H1 (cell line): ENCODE measurements at regions not wholly inside any gene's neighbourhood (a gene's known extent, or its start where the extent isn't known, plus 50 kb on each side); places are given as distances from the start of the nearest gene placed in this dataset.

Experiments used
- CTCF ChIA-PET: fragments of 300-600 bp; sonication (Branson Sonifier 250); formaldehyde crosslinking; loops from one replicate; lab custom pipeline; 2021; ENCODE audit not compliant: partially characterized antibody; lab: Charles Lee
- POLR2A ChIA-PET: fragments of 300-600 bp; sonication (Branson Sonifier 250); formaldehyde crosslinking; loops from one replicate; lab custom pipeline; 2021; ENCODE audit warnings: inconsistent platforms; ENCODE audit not compliant: partially characterized antibody; lab: Charles Lee
- DNase-seq, 2 experiments: peaks; one replicate each; pipeline versions ENCODE4 v3.0.0 to v3.0.0-alpha.2; 2010 to 2022; ENCODE audit warnings: low spot score in 2 of 2, low read depth in 1 of 2, mixed read lengths in 1 of 2
- FAIRE-seq: peaks from 2 replicates; lab custom pipeline; 2011; peaks lifted over from hg19 to GRCh38; lab: Jason Lieb, UNC
- H2AFZ ChIP-seq: 2 replicates; pipeline ENCODE4 v1.8.1; 2012; ENCODE audit warnings: low read length, inconsistent platforms
- H2AK5ac ChIP-seq: 2 replicates; pipeline ENCODE4 v1.6.1; 2013; ENCODE audit warnings: low read depth, low read length
- H2BK120ac ChIP-seq: replicated peaks from 2 replicates; pipeline ENCODE3; 2013; ENCODE audit warnings: low read depth, low read length, inconsistent platforms
- H2BK12ac ChIP-seq: 2 replicates; pipeline ENCODE4 v1.6.1; 2013; ENCODE audit warnings: low read depth, low read length
- H2BK15ac ChIP-seq: 2 replicates; pipeline ENCODE4 v1.6.1; 2013; ENCODE audit warnings: low read length
- H2BK20ac ChIP-seq: 2 replicates; pipeline ENCODE4 v1.6.1; 2013; ENCODE audit warnings: low read length
- H2BK5ac ChIP-seq: 2 replicates; pipeline ENCODE4 v1.6.1; 2013; ENCODE audit warnings: low read depth, low read length
- H3K14ac ChIP-seq: 2 replicates; pipeline ENCODE4 v1.6.1; 2013; ENCODE audit warnings: inconsistent platforms; ENCODE audit not compliant: insufficient read length
- H3K18ac ChIP-seq: 2 replicates; pipeline ENCODE4 v1.6.1; 2013; ENCODE audit warnings: low read length; ENCODE audit errors: extremely low read depth
- H3K23ac ChIP-seq: 2 replicates; pipeline ENCODE4 v1.6.1; 2013; ENCODE audit warnings: inconsistent platforms; ENCODE audit not compliant: insufficient read length
- H3K23me2 ChIP-seq: 2 replicates; pipeline ENCODE4 v1.6.1; 2013; ENCODE audit warnings: low read depth, low read length
- H3K27ac ChIP-seq: 2 replicates; pipeline ENCODE4 v1.6.1; 2011; ENCODE audit warnings: low read depth, low read length, inconsistent platforms
- H3K27me3 ChIP-seq, 4 experiments: replicated peaks in 1 of 4; 1 replicate in 1 of 4; 2 replicates in 3 of 4; pipeline versions ENCODE4 v1.6.1 to v1.8.1; 2011 to 2013; ENCODE audit warnings: low read length in 3 of 4, mild to moderate bottlenecking in 3 of 4, inconsistent platforms in 2 of 4, mixed read lengths in 2 of 4, moderate library complexity in 1 of 4; ENCODE audit not compliant: control insufficient read depth in 3 of 4, insufficient read depth in 3 of 4; ENCODE audit errors: extremely low read depth in 1 of 4
- H3K36me3 ChIP-seq, 4 experiments: 2 replicates each; pipeline versions ENCODE4 v1.6.1 to v1.8.1; 2011 to 2013; ENCODE audit warnings: mild to moderate bottlenecking in 4 of 4, low read length in 3 of 4, moderate library complexity in 2 of 4, control low read depth in 1 of 4, inconsistent platforms in 1 of 4; ENCODE audit not compliant: insufficient read depth in 4 of 4, control insufficient read depth in 2 of 4
- H3K4ac ChIP-seq: replicated peaks from 2 replicates; pipeline ENCODE3; 2013; ENCODE audit warnings: low read length, low read depth, mixed read lengths, inconsistent platforms; ENCODE audit not compliant: insufficient read length
- H3K4me1 ChIP-seq, 4 experiments: replicated peaks in 1 of 4; 1 replicate in 1 of 4; 2 replicates in 3 of 4; pipeline versions ENCODE4 v1.6.1 to v1.8.1; 2011 to 2013; ENCODE audit warnings: low read length in 3 of 4, inconsistent platforms in 2 of 4, mixed read lengths in 1 of 4; ENCODE audit not compliant: insufficient read depth in 4 of 4, control insufficient read depth in 3 of 4
- H3K4me2 ChIP-seq, 2 experiments: 2 replicates each; pipeline versions ENCODE4 v1.6.1 to v1.8.1; 2011 to 2013; ENCODE audit warnings: low read depth in 2 of 2, low read length in 2 of 2, control low read depth in 1 of 2, inconsistent platforms in 1 of 2, mild to moderate bottlenecking in 1 of 2; ENCODE audit not compliant: insufficient read depth in 1 of 2
- H3K4me3 ChIP-seq, 4 experiments: fragments of 200-600, 300-600 bp in 1 of 4; sonication (generic), shearing (Covaris generic), sonication (Bioruptor Twin) in 1 of 4; 2 replicates each; pipeline versions ENCODE4 v1.5.1 to v1.8.1; 2011 to 2016; ENCODE audit warnings: low read length in 4 of 4, low read depth in 3 of 4, control low read depth in 2 of 4, inconsistent platforms in 2 of 4, mild to moderate bottlenecking in 2 of 4, mixed read lengths in 1 of 4, moderate library complexity in 1 of 4; ENCODE audit not compliant: insufficient read depth in 2 of 4; ENCODE audit errors: extremely low read depth in 1 of 4
- H3K56ac ChIP-seq: replicated peaks from 2 replicates; pipeline ENCODE3; 2013; ENCODE audit warnings: low read depth, mild to moderate bottlenecking, mixed read lengths, low read length, inconsistent platforms; ENCODE audit not compliant: insufficient read length
- H3K79me1 ChIP-seq: 2 replicates; pipeline ENCODE4 v1.6.1; 2013; ENCODE audit warnings: low read depth, low read length, control low read depth
- H3K79me2 ChIP-seq, 2 experiments: 2 replicates each; pipeline versions ENCODE4 v1.6.1 to v1.8.1; 2012 to 2013; ENCODE audit warnings: low read length in 2 of 2, mild to moderate bottlenecking in 2 of 2, inconsistent platforms in 1 of 2; ENCODE audit not compliant: insufficient read depth in 2 of 2, control insufficient read depth in 1 of 2
- H3K9ac ChIP-seq, 4 experiments: replicated peaks in 1 of 4; 1 replicate in 1 of 4; 2 replicates in 3 of 4; pipeline versions ENCODE4 v1.6.1 to v1.8.1; 2011 to 2013; ENCODE audit warnings: low read depth in 3 of 4, low read length in 3 of 4, control low read depth in 2 of 4, mild to moderate bottlenecking in 2 of 4, moderate library complexity in 2 of 4, inconsistent platforms in 1 of 4; ENCODE audit errors: extremely low read depth in 1 of 4
- H3K9me3 ChIP-seq, 2 experiments: 2 replicates each; pipeline versions ENCODE4 v1.6.1 to v1.8.1; 2012 to 2013; ENCODE audit warnings: mild to moderate bottlenecking in 2 of 2, moderate library complexity in 2 of 2, control low read depth in 1 of 2, inconsistent platforms in 1 of 2, low read depth in 1 of 2, low read length in 1 of 2, mixed read lengths in 1 of 2; ENCODE audit not compliant: insufficient read depth in 2 of 2
- H4K20me1 ChIP-seq, 2 experiments: replicated peaks in 1 of 2; 2 replicates each; pipeline versions ENCODE3 to v1.8.1; 2011 to 2013; ENCODE audit warnings: inconsistent platforms in 2 of 2, low read length in 2 of 2, mild to moderate bottlenecking in 1 of 2; ENCODE audit not compliant: insufficient read depth in 2 of 2, control insufficient read depth in 1 of 2
- H4K5ac ChIP-seq: 2 replicates; pipeline ENCODE4 v1.6.1; 2013; ENCODE audit warnings: low read length, low read depth, mixed read lengths, inconsistent platforms; ENCODE audit not compliant: insufficient read length
- H4K8ac ChIP-seq: 2 replicates; pipeline ENCODE4 v1.8.0; 2013; ENCODE audit warnings: mild to moderate bottlenecking, moderate library complexity, low read length, inconsistent platforms; ENCODE audit not compliant: insufficient read depth; ENCODE audit errors: extremely low read depth
- H4K91ac ChIP-seq: replicated peaks from 2 replicates; pipeline ENCODE3; 2013; ENCODE audit warnings: low read length, mixed read lengths, inconsistent platforms; ENCODE audit not compliant: insufficient read length
- ASH2L ChIP-seq: fragments of 200-600, 300-600 bp; sonication (generic); IDR thresholded peaks from one replicate; pipeline ENCODE4 v1.7.1; 2017; ENCODE audit warnings: low read length
- ATF2 ChIP-seq: IDR thresholded peaks from 2 replicates; pipeline ENCODE4 v1.6.1; 2012; ENCODE audit warnings: low read length, inconsistent platforms
- BRCA1 ChIP-seq: IDR thresholded peaks from 2 replicates; pipeline ENCODE4 v1.6.1; 2012; ENCODE audit warnings: low read depth, low read length, improper control_type of control experiment
- CTCF ChIP-seq, 3 experiments: IDR thresholded peaks; 1 replicate in 2 of 3; 2 replicates in 1 of 3; pipeline versions ENCODE4 v1.5.1 to v1.6.1; 2011; ENCODE audit warnings: low read length in 3 of 3, mild to moderate bottlenecking in 3 of 3, inconsistent platforms in 2 of 3, low read depth in 1 of 3, moderate library complexity in 1 of 3; ENCODE audit not compliant: insufficient read depth in 1 of 3; ENCODE audit errors: control extremely low read depth in 1 of 3
- SRF ChIP-seq: IDR thresholded peaks from 2 replicates; pipeline ENCODE4 v1.6.1; 2011; ENCODE audit warnings: mild to moderate bottlenecking, low read depth, low read length, moderate library complexity
- TCF12 ChIP-seq: IDR thresholded peaks from 2 replicates; pipeline ENCODE4 v1.6.1; 2011; ENCODE audit warnings: low read depth, mild to moderate bottlenecking, low read length
- USF2 ChIP-seq: IDR thresholded peaks from 2 replicates; pipeline ENCODE4 v1.6.1; 2011; ENCODE audit warnings: low read length, improper control_type of control experiment
- WGBS, 2 experiments: shearing (Covaris generic) in 1 of 2; methylation state at CpG; one replicate each; pipeline versions ENCODE4 v1.1.6 to v1.1.7; 2013 to 2015; ENCODE audit warnings: low lambda C conversion rate in 2 of 2, mixed read lengths in 2 of 2, inconsistent platforms in 1 of 2, low coverage in 1 of 2, missing lambda C conversion rate in 1 of 2; ENCODE audit not compliant: insufficient replicate concordance in 2 of 2, insufficient coverage in 1 of 2, insufficient read length in 1 of 2; ENCODE audit errors: extremely low coverage in 1 of 2, missing lambda C conversion rate in 1 of 2; 5-methylcytosine and 5-hydroxymethylcytosine counted together

GRCh38 chr20:53681352-53682212, 87.9 kb upstream of the ZNF217 start:
- H3K4me3 ChIP-seq: no peak overlapping the region
- FAIRE-seq (no peak), DNase-seq (no peak)
- H4K5ac ChIP-seq: no peak overlapping the region
- H3K23ac ChIP-seq: no peak overlapping the region
- no peaks in the 10 kb centered on the region for H4K20me1 ChIP-seq
- H3K4me1 ChIP-seq: peaks cover 0 to 8% (median 5%) of the 10 kb centered on the region in 4 experiments; a peak in 6 of 7 replicates
- H2AFZ ChIP-seq: no peak overlapping the region
- no peak overlapping the region for H3K4me2 ChIP-seq
- H3K27ac ChIP-seq: no peak overlapping the region
- no peak overlapping the region for H3K18ac ChIP-seq
- H2BK20ac ChIP-seq: no peak overlapping the region
- no peaks in the 10 kb centered on the region for H3K27me3 ChIP-seq
- H2BK120ac ChIP-seq: no peak overlapping the region
- H3K9ac ChIP-seq: no peak overlapping the region
- WGBS, 2 experiments: 92% methylated on average over 17 of the region's 17 CpGs; no CpG with 5 or more reads in 1 of the 2 experiments
- no peak overlapping the region for H4K91ac ChIP-seq
- H2BK12ac ChIP-seq: no peak overlapping the region
- H2BK5ac ChIP-seq: no peak overlapping the region
- no peaks in the 10 kb centered on the region for H3K9me3 ChIP-seq
- no peak overlapping the region for H4K8ac ChIP-seq
- H3K79me2 ChIP-seq: no peaks in the 10 kb centered on the region
- no peaks in the 10 kb centered on the region for H3K79me1 ChIP-seq
- ChIA-PET CTCF (interaction anchor here (0.6 to 1.6 kb wide), 3 partner anchors 100 to 258 kb away, joined by 3 read pairs; no protein-coding TSS in a partner anchor), POLR2A (no interaction called here)
- H3K14ac ChIP-seq: no peak overlapping the region
- H3K23me2 ChIP-seq: no peaks in the 10 kb centered on the region
- H2AK5ac ChIP-seq: no peak overlapping the region
- no peak overlapping the region for H2BK15ac ChIP-seq
- no peak overlapping the region for H3K56ac ChIP-seq
- H3K36me3 ChIP-seq: no peaks in the 10 kb centered on the region
- H3K4ac ChIP-seq: no peak overlapping the region
- no peak for TF ChIP-seq BRCA1
- no peak for TF ChIP-seq TCF12
- no peak for TF ChIP-seq USF2
- no peak for TF ChIP-seq ATF2
- TF ChIP-seq SRF: no peak
- no peak for TF ChIP-seq ASH2L
- TF ChIP-seq CTCF (IDR thresholded peaks at IDR 0.05; ENCODE audit: control extremely low read depth in 1 of 3, insufficient read depth in 1 of 3, low read depth in 1 of 3, low read length in 3 of 3): no peak
